Heart right ventricle (tissue), 16 donors: ENCODE measurements at regions not wholly inside any gene's neighbourhood (a gene's known extent, or its start where the extent isn't known, plus 50 kb on each side); places are given as distances from the start of the nearest gene placed in this dataset.

Experiments used
- ATAC-seq, 8 donors: fragments of 200-7000 bp; cut with Tn5 transposase; one replicate each; pipeline ENCODE4 v1.9.1; 2020; ENCODE audit warnings: mild to moderate bottlenecking in 8 of 8, moderate library complexity in 8 of 8, moderate number of reproducible peaks in 1 of 8
- DNase-seq, 2 donors: peaks; one replicate each; pipeline ENCODE4 v3.0.0-alpha.2; 2020
- H3K27ac ChIP-seq, 10 donors: fragments of 200-600 bp; sonication (generic) in 2 of 10; one replicate each; pipeline versions ENCODE4 v1.5.0 to v1.8.0; 2020 to 2022; ENCODE audit warnings: mild to moderate bottlenecking in 3 of 10
- H3K27me3 ChIP-seq, 7 donors: fragments of 200-600 bp; one replicate each; pipeline ENCODE4 v1.8.0; 2021 to 2022; ENCODE audit warnings: mild to moderate bottlenecking in 2 of 7
- H3K36me3 ChIP-seq, 9 donors: fragments of 200-600 bp; sonication (generic) in 1 of 9; one replicate each; pipeline versions ENCODE4 v1.5.0 to v1.8.0; 2020 to 2022; ENCODE audit warnings: mild to moderate bottlenecking in 2 of 9
- H3K4me1 ChIP-seq, 9 donors: fragments of 200-600 bp; sonication (generic) in 1 of 9; one replicate each; pipeline versions ENCODE4 v1.5.0 to v1.8.0; 2020 to 2022; ENCODE audit warnings: mild to moderate bottlenecking in 4 of 9
- H3K4me3 ChIP-seq, 10 donors: fragments of 200-600 bp; sonication (generic) in 2 of 10; one replicate each; pipeline versions ENCODE4 v1.5.0 to v1.8.0; 2020 to 2022; ENCODE audit warnings: mild to moderate bottlenecking in 7 of 10, moderate library complexity in 2 of 10
- H3K9me3 ChIP-seq, 11 donors: fragments of 200-600 bp in 10 of 11; sonication (generic) in 2 of 11; one replicate each; pipeline versions ENCODE4 v1.5.0 to v1.8.0; 2013 to 2022; ENCODE audit warnings: mild to moderate bottlenecking in 2 of 11, control low read depth in 1 of 11, moderate library complexity in 1 of 11
- CTCF ChIP-seq, 9 donors: fragments of 200-600 bp; sonication (generic) in 2 of 9; IDR thresholded peaks; one replicate each; pipeline versions ENCODE4 v1.5.0 to v1.8.0; 2021 to 2022; ENCODE audit warnings: antibody characterized with exemption in 9 of 9, mild to moderate bottlenecking in 5 of 9, moderate library complexity in 1 of 9
- WGBS, 2 donors: extraction: QIAGEN DNeasy Blood & Tissue Kit; methylation state at CpG; one replicate each; pipeline ENCODE4 v1.1.7; 2013; ENCODE audit warnings: inconsistent platforms in 1 of 2; 5-methylcytosine and 5-hydroxymethylcytosine counted together
- intact Hi-C, 10 donors: fragments of 100-400 bp; cut with DNase I; formaldehyde crosslinking; loops; one replicate each; pipeline versions ENCODE4 v1.11.1 to v1.14.2; 2022
- donor health status: Arrhythmogenic right ventricular cardiomyopathy.
- donor health status: ischemic (EF 13 %, LVEDD 7.1; RV severe dilation, severe dysfunction).
- donor health status: healthy with polysubstance abuse.
- donor health status: DM: no; HTN: yes; CAD: no.
- donor health status: DM: no; HTN: no; CAD: no.
- donor health status: ischemic (EF 25% LVEDD 6.9; RV normal size, moderate dysfunction).
- donor health status: ischemic (EF 25% LVEDD 5.7; RV mildly dilated, moderate dysfunction).
- donor health status: healthy.
- donor health status: DM: yes; HTN: yes; CAD: no.
- donor health status: Ischemic cardiomyopathy.
- donor health status: ischemic (EF 35%, LVEDD 5.7; RV mildly dilated, moderate dysfunction).
- donor health status: nonischemic (EF 11% LVEDD 7.7; RV severe dilation, severe dysfunction).
- donor health status: DM: yes; HTN: yes; CAD: no.
- donor health status: PGD.
- donor health status: ischemic (EF 29% LVEDD 5.4; RV normal size, mild dysfunction).
- donor health status: nonischemic (EF 23%, LVEDD 6.1; RV moderate dilation, normal function).

GRCh38 chr10:80894797-80895467, 357.2 kb downstream of the SH2D4B start:
- no peaks in the 10 kb centered on the region for H3K9me3 ChIP-seq
- H3K4me3 ChIP-seq, result no peak overlapping the region
- intact Hi-C loops, result no loop called here
- H3K4me1 ChIP-seq, result no peaks in the 10 kb centered on the region
- no peak for TF ChIP-seq CTCF (IDR thresholded peaks at IDR 0.05)
- H3K27me3 ChIP-seq, result peaks cover 0 to 11% (median 0%) of the 10 kb centered on the region in 7 donors
- DNase-seq (no peak), ATAC-seq (no peak)
- WGBS, 2 donors, result 65 to 68% methylated on average over 11 of the region's 11 CpGs
- H3K36me3 ChIP-seq, result no peaks in the 10 kb centered on the region
- H3K27ac ChIP-seq, result no peak overlapping the region

GRCh38 chr10:80896076-80896475, 358.4 kb downstream of the SH2D4B start:
- 57 to 67% methylated on average over 5 of the region's 5 CpGs for WGBS, 2 donors
- Histone ChIP-seq H3K4me3 (no peak overlapping the region), H3K27me3 (peaks cover 0 to 11% (median 0%) of the 10 kb centered on the region in 7 donors), H3K4me1 (no peaks in the 10 kb centered on the region), H3K9me3 (no peaks in the 10 kb centered on the region), H3K36me3 (no peaks in the 10 kb centered on the region), H3K27ac (no peak overlapping the region)
- TF ChIP-seq CTCF (IDR thresholded peaks at IDR 0.05), result no peak
- intact Hi-C loops, result no loop called here
- ATAC-seq, result no peak
- no peak for DNase-seq

GRCh38 chr10:80896959-80897358, 359.3 kb downstream of the SH2D4B start:
- DNase-seq, result no peak
- intact Hi-C loops, result no loop called here
- ATAC-seq, result no peak
- no peaks in the 10 kb centered on the region for H3K36me3 ChIP-seq
- TF ChIP-seq CTCF (IDR thresholded peaks at IDR 0.05), result no peak
- H3K4me1 ChIP-seq, result no peaks in the 10 kb centered on the region
- no peaks in the 10 kb centered on the region for H3K9me3 ChIP-seq
- no peak overlapping the region for H3K4me3 ChIP-seq
- 67 to 69% methylated on average over 7 of the region's 7 CpGs for WGBS, 2 donors
- no peak overlapping the region for H3K27ac ChIP-seq
- peaks cover 0 to 11% (median 0%) of the 10 kb centered on the region in 7 donors for H3K27me3 ChIP-seq

- H3K27me3 ChIP-seq, result peaks cover 0 to 3% (median 0%) of the 10 kb centered on the region in 7 donors
- no peak for TF ChIP-seq CTCF (IDR thresholded peaks at IDR 0.05)
- H3K27ac ChIP-seq, result no peak overlapping the region
- 90 to 91% methylated on average over 1 of the region's 1 CpG for WGBS, 2 donors
- no peak for DNase-seq
- no peaks in the 10 kb centered on the region for H3K9me3 ChIP-seq
- no peaks in the 10 kb centered on the region for H3K4me1 ChIP-seq
- no peaks in the 10 kb centered on the region for H3K36me3 ChIP-seq
- ATAC-seq, result no peak
- no peak overlapping the region for H3K4me3 ChIP-seq
- intact Hi-C loops, result no loop called here
These were observed 363.0 kb downstream of the SH2D4B start for GRCh38 chr10:80900661-80901060.
